ENCODE measurements at regions not wholly inside any gene's neighbourhood (a gene's known extent, or its start where the extent isn't known, plus 50 kb on each side); places are given as distances from the start of the nearest gene placed in this dataset.

GRCh38 chr5:2696156-2696807 is 55.2 kb downstream of the IRX2 start:
- DNase-seq = no peak

- DNase-seq = no peak
Observed at GRCh38 chr5:2695200-2695891, 56.1 kb downstream of the IRX2 start.

GRCh38 chr5:2691530-2691929 is 59.9 kb downstream of the IRX2 start:
- no peak for DNase-seq

- no peak for DNase-seq
Observed at GRCh38 chr5:2690293-2690692, 61.2 kb downstream of the IRX2 start.

GRCh38 chr5:2688586-2688985 is 62.9 kb downstream of the IRX2 start:
- no peak for DNase-seq

GRCh38 chr5:2687746-2688145 is 63.7 kb downstream of the IRX2 start:
- DNase-seq = no peak

GRCh38 chr5:2686321-2687124 is 65.0 kb downstream of the IRX2 start:
- no peak for DNase-seq

GRCh38 chr5:2685651-2686272 is 65.7 kb downstream of the IRX2 start:
- no peak for DNase-seq

- DNase-seq = no peak
Observed at GRCh38 chr5:2684606-2685005, 66.9 kb downstream of the IRX2 start.

- DNase-seq = no peak
Observed at GRCh38 chr5:2683720-2684119, 67.8 kb downstream of the IRX2 start.

- DNase-seq = no peak
Observed at GRCh38 chr5:2681476-2681875, 70.0 kb downstream of the IRX2 start.

- no peak for DNase-seq
Observed at GRCh38 chr5:2680979-2681378, 70.5 kb downstream of the IRX2 start.

- no peak for DNase-seq
Observed at GRCh38 chr5:2677689-2678088, 73.8 kb downstream of the IRX2 start.

GRCh38 chr5:2675548-2675947 is 75.9 kb downstream of the IRX2 start:
- DNase-seq = no peak

- DNase-seq = no peak
Observed at GRCh38 chr5:2674456-2674855, 77.0 kb downstream of the IRX2 start.

GRCh38 chr5:2670940-2671339 is 80.5 kb downstream of the IRX2 start:
- DNase-seq = no peak

GRCh38 chr5:2669913-2670312 is 81.6 kb downstream of the IRX2 start:
- DNase-seq = no peak

GRCh38 chr5:2669259-2669658 is 82.2 kb downstream of the IRX2 start:
- DNase-seq = no peak

GRCh38 chr5:2666081-2666480 is 85.4 kb downstream of the IRX2 start:
- no peak for DNase-seq

GRCh38 chr5:2663489-2663888 is 88.0 kb downstream of the IRX2 start:
- DNase-seq = no peak

GRCh38 chr5:2660315-2660714 is 91.2 kb downstream of the IRX2 start:
- DNase-seq = no peak

- no peak for DNase-seq
Observed at GRCh38 chr5:2658881-2659470, 92.5 kb downstream of the IRX2 start.

- DNase-seq = no peak
Observed at GRCh38 chr5:2658447-2658846, 93.0 kb downstream of the IRX2 start.

Measured in CD4-positive, alpha-beta T cell treated with Interferon alpha-2 for 1 hour (primary cell).